ENCODE measurements at regions not wholly inside any gene's neighbourhood (a gene's known extent, or its start where the extent isn't known, plus 50 kb on each side); places are given as distances from the start of the nearest gene placed in this dataset.

DNA sequence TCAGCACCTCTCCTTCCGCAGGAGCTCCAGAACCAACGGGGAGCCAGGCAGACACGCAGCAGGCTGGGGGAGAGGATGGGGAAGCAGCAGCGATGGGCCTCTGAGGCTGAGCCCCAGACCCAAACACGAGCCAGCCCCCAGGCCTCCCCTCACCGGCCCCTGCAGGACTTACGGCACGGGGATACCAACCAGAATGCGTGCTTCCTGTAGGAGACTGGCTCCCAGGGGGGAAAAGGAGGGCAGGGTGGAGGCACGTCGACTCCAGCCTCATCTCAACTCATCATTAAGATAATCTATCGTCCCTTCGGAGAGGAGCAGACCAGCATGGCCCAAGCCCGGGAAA is 495.1 kb upstream of the MYT1L start:
- TF ChIP-seq, protein P1, sequence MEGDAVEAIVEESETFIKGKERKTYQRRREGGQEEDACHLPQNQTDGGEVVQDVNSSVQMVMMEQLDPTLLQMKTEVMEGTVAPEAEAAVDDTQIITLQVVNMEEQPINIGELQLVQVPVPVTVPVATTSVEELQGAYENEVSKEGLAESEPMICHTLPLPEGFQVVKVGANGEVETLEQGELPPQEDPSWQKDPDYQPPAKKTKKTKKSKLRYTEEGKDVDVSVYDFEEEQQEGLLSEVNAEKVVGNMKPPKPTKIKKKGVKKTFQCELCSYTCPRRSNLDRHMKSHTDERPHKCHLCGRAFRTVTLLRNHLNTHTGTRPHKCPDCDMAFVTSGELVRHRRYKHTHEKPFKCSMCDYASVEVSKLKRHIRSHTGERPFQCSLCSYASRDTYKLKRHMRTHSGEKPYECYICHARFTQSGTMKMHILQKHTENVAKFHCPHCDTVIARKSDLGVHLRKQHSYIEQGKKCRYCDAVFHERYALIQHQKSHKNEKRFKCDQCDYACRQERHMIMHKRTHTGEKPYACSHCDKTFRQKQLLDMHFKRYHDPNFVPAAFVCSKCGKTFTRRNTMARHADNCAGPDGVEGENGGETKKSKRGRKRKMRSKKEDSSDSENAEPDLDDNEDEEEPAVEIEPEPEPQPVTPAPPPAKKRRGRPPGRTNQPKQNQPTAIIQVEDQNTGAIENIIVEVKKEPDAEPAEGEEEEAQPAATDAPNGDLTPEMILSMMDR (IDR thresholded peaks at IDR 0.05) = no peak
- TF ChIP-seq POLR2AphosphoS5 (IDR thresholded peaks at IDR 0.05) (no peak), POLR2A (IDR thresholded peaks at IDR 0.05) (no peak), EP300 (IDR thresholded peaks at IDR 0.05) (no peak)
